IMR-90 (cell line): ENCODE measurements at regions not wholly inside any gene's neighbourhood (a gene's known extent, or its start where the extent isn't known, plus 50 kb on each side); places are given as distances from the start of the nearest gene placed in this dataset.
A peak's percentile ranks its signal among the peaks of the same experiment; 100 is the strongest.

ENCODE experiments used
- ATAC-seq: fragments of 200-7000 bp; cut with Tn5 transposase; 2 replicates; pipeline ENCODE4 v1.9.1; 2020; ENCODE audit warnings: low read depth, mild to moderate bottlenecking, moderate library complexity
- BruUV-seq: library from RNA; stranded (reverse); fragments of 400-500 nt; replicated peaks from 2 replicates; lab custom pipeline; 2021; lab: Mats Ljungman, UMichigan
- CTCF ChIA-PET: fragments of 300-600 bp; formaldehyde crosslinking; extraction: SDS; loops from one replicate; lab custom pipeline; 2021; ENCODE audit warnings: antibody characterized with exemption; lab: Yijun Ruan, JAX
- POLR2A ChIA-PET: fragments of 300-600 bp; sonication (Branson Sonifier 250); formaldehyde crosslinking; loops from one replicate; lab custom pipeline; 2022; ENCODE audit warnings: antibody characterized with exemption; ENCODE audit not compliant: unreplicated experiment; lab: Charles Lee
- DNase-seq: peaks from one replicate; pipeline ENCODE4 v3.0.0; 2013
- H2AFZ ChIP-seq: replicated peaks from 2 replicates; pipeline ENCODE3; 2013; ENCODE audit warnings: low read length, mild to moderate bottlenecking; ENCODE audit not compliant: poor library complexity
- H2AK5ac ChIP-seq: 2 replicates; pipeline ENCODE4 v1.6.1; 2013; ENCODE audit warnings: low read depth, low read length, inconsistent platforms
- H2AK9ac ChIP-seq: replicated peaks from 2 replicates; pipeline ENCODE3; 2013; ENCODE audit warnings: mild to moderate bottlenecking, low read depth, low read length, moderate library complexity; ENCODE audit not compliant: poor library complexity
- H2BK120ac ChIP-seq: 2 replicates; pipeline ENCODE4 v1.6.1; 2013; ENCODE audit warnings: low read depth, low read length, inconsistent platforms
- H2BK15ac ChIP-seq: 3 replicates; pipeline ENCODE4 v1.6.1; 2013; ENCODE audit warnings: low read depth, low read length, inconsistent platforms
- H2BK20ac ChIP-seq: 2 replicates; pipeline ENCODE4 v1.6.1; 2013; ENCODE audit warnings: low read depth, mild to moderate bottlenecking, inconsistent platforms, low read length, moderate library complexity
- H2BK5ac ChIP-seq: 2 replicates; pipeline ENCODE4 v1.6.1; 2013; ENCODE audit warnings: mild to moderate bottlenecking, low read depth, low read length, inconsistent platforms; ENCODE audit not compliant: poor library complexity, severe bottlenecking
- H3K14ac ChIP-seq: replicated peaks from 2 replicates; pipeline ENCODE4 v1.6.1; 2013; ENCODE audit warnings: low read depth, low read length, inconsistent platforms
- H3K18ac ChIP-seq: 2 replicates; pipeline ENCODE4 v1.6.1; 2013; ENCODE audit warnings: low read depth, low read length, control low read depth
- H3K23ac ChIP-seq: 2 replicates; pipeline ENCODE4 v1.6.1; 2013; ENCODE audit warnings: low read depth, low read length, inconsistent platforms
- H3K27ac ChIP-seq: 2 replicates; pipeline ENCODE4 v1.5.1; 2013; ENCODE audit warnings: mild to moderate bottlenecking, control low read depth, low read length; ENCODE audit not compliant: insufficient read depth
- H3K27me3 ChIP-seq: 2 replicates; pipeline ENCODE4 v1.6.1; 2013; ENCODE audit warnings: low read length; ENCODE audit not compliant: control insufficient read depth, insufficient read depth
- H3K36me3 ChIP-seq: 2 replicates; pipeline ENCODE4 v1.6.1; 2013; ENCODE audit warnings: low read length, mixed read lengths; ENCODE audit not compliant: control insufficient read depth, insufficient read depth
- H3K4ac ChIP-seq: 2 replicates; pipeline ENCODE4 v1.6.1; 2013; ENCODE audit warnings: low read depth, low read length, inconsistent platforms
- H3K4me1 ChIP-seq: 2 replicates; pipeline ENCODE4 v1.6.1; 2013; ENCODE audit warnings: low read length, mixed read lengths; ENCODE audit not compliant: control insufficient read depth, insufficient read depth
- H3K4me2 ChIP-seq: 2 replicates; pipeline ENCODE4 v1.6.1; 2013; ENCODE audit warnings: low read depth, mild to moderate bottlenecking, control low read depth, low read length, moderate library complexity
- H3K4me3 ChIP-seq: 2 replicates; pipeline ENCODE4 v1.5.1; 2013; ENCODE audit warnings: low read depth, mild to moderate bottlenecking, control low read depth, low read length, moderate library complexity; ENCODE audit not compliant: insufficient read depth
- H3K56ac ChIP-seq: 2 replicates; pipeline ENCODE4 v1.6.1; 2013; ENCODE audit warnings: low read length, inconsistent platforms; ENCODE audit not compliant: insufficient read depth; ENCODE audit errors: extremely low read depth
- H3K79me1 ChIP-seq, 2 experiments: 2 replicates each; pipeline ENCODE4 v1.6.1; 2013; ENCODE audit warnings: low read length in 2 of 2, inconsistent platforms in 1 of 2, low read depth in 1 of 2
- H3K9ac ChIP-seq: 2 replicates; pipeline ENCODE4 v1.6.1; 2013; ENCODE audit warnings: low read depth, low read length, control low read depth
- H3K9me1 ChIP-seq: 2 replicates; pipeline ENCODE4 v1.6.1; 2013; ENCODE audit warnings: low read length, inconsistent platforms; ENCODE audit not compliant: insufficient read depth
- H3K9me3 ChIP-seq: 2 replicates; pipeline ENCODE4 v1.6.1; 2013; ENCODE audit warnings: low read length; ENCODE audit not compliant: control insufficient read depth, insufficient read depth
- H4K20me1 ChIP-seq: 2 replicates; pipeline ENCODE4 v1.6.1; 2013; ENCODE audit warnings: low read length, inconsistent platforms; ENCODE audit not compliant: insufficient read depth
- H4K5ac ChIP-seq: 2 replicates; pipeline ENCODE4 v1.6.1; 2013; ENCODE audit warnings: mild to moderate bottlenecking, low read depth, low read length, control low read depth
- H4K8ac ChIP-seq, 2 experiments: 2 replicates each; pipeline ENCODE4 v1.6.1; 2013; ENCODE audit warnings: low read depth in 2 of 2, low read length in 2 of 2, control low read depth in 1 of 2, inconsistent platforms in 1 of 2
- H4K91ac ChIP-seq: 2 replicates; pipeline ENCODE4 v1.6.1; 2013; ENCODE audit warnings: low read depth, low read length, inconsistent platforms; ENCODE audit not compliant: insufficient read depth
- FOS ChIP-seq: fragments of 150-350 bp; IDR thresholded peaks from 2 replicates; pipeline ENCODE4 v1.6.1; 2016; ENCODE audit warnings: low read depth, low read length
- MAZ ChIP-seq: IDR thresholded peaks from 2 replicates; pipeline ENCODE4 v1.6.1; 2012; ENCODE audit warnings: low read depth, mild to moderate bottlenecking, low read length, improper control_type of control experiment, moderate library complexity, borderline replicate concordance
- WGBS, 2 experiments: methylation state at CpG; one replicate each; pipeline versions ENCODE4 v1.1.5 to v1.1.7; 2013; ENCODE audit warnings: missing lambda C conversion rate in 2 of 2; ENCODE audit not compliant: insufficient read length in 1 of 2; ENCODE audit errors: extremely low coverage in 2 of 2; 5-methylcytosine and 5-hydroxymethylcytosine counted together
- dilution Hi-C: fragments of 300-500 bp; cut with HindIII; formaldehyde crosslinking; loops from one replicate; pipeline ENCODE4 v1.14.3; 2018; ENCODE audit warnings: low sequenced_read_pairs; ENCODE audit not compliant: unreplicated experiment
- in situ Hi-C: fragments of 300-500 bp; cut with MboI; formaldehyde crosslinking; loops from 3 replicates; pipeline ENCODE4 v1.14.3; 2019; ENCODE audit warnings: low sequenced_read_pairs, inconsistent platforms, mixed read lengths
- intact Hi-C: fragments of 100-400 bp; cut with micrococcal nuclease; formaldehyde crosslinking; loops from 2 replicates; pipeline ENCODE4 v1.10.0; 2022

DNA sequence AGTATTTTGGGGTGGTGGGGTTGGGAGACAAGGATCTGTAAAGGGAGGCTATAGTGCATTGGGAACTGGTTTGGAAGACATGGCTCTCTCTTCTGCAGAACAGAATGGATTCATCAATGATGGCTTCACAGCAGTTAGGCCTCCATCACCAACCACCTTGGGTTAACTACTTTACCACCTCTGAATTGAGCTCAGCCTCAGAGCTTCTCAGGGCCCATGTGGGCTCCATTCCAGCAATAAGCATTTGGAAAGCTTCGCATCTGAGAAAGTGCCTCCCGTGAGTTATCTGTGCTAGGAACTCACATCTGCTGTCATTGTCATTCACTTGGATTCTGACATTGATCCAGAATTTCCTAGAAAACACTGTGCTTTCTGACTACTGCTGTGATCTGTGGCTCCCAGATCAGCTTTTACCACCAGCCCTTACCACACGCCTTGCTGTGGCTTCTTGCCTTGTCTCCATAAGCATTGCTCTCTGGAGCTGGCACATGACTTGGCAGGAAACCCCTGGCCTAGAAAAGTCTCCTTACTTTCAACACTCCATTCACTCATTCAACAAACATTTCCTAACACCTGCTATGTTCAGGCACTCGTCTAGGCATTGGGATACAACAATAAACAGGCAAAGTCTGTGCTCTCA lies 70.7 kb upstream of the ADO start:
- Histone ChIP-seq H3K27me3 (peaks cover 4% of the 10 kb centered on the region), H4K91ac (peak overlapping the region; percentile 25; the same call in 1 of the 2 replicates), H3K14ac (0 out of 2 replicates have a peak overlapping the region, but pooled peaks have one; percentile 37), H4K5ac (no peak overlapping the region), H3K18ac (no peak overlapping the region), H2BK20ac (peak overlapping the region; percentile 17; the same call in 1 of the 2 replicates), H3K56ac (no peak overlapping the region), H2BK120ac (peak overlapping the region; percentile 37), H2BK15ac (no peak overlapping the region), H3K36me3 (no peaks in the 10 kb centered on the region), H3K27ac (no peak overlapping the region), H3K4me1 (peaks cover 2% of the 10 kb centered on the region; the same call in 1 of the 2 replicates), H3K4ac (peak overlapping the region; percentile 48), H3K4me3 (no peak overlapping the region), H2AK9ac (no peak overlapping the region), H3K9me3 (no peaks in the 10 kb centered on the region), H2AK5ac (peak overlapping the region; percentile 39; the same call in 1 of the 2 replicates), H3K23ac (no peak overlapping the region), H2AFZ (no peak overlapping the region), H3K9me1 (peaks cover 22% of the 10 kb centered on the region), H2BK5ac (no peak overlapping the region), H3K9ac (no peak overlapping the region), H3K4me2 (no peak overlapping the region), H3K79me1 (no peaks in the 10 kb centered on the region), H4K8ac (no peak overlapping the region), H4K20me1 (no peaks in the 10 kb centered on the region)
- ATAC-seq, result no peak
- CTCF ChIA-PET, result no interaction called here
- POLR2A ChIA-PET, result no interaction called here
- no TSS peak for BruUV-seq
- intact Hi-C loops, result no loop called here
- 100% methylated on average over 2 of the region's 4 CpGs; no CpG with 5 or more reads in 1 of the 2 experiments for WGBS, 2 experiments
- TF ChIP-seq MAZ (no peak), FOS (no peak)
- no peak for DNase-seq
- in situ Hi-C loops, result no loop called here
- dilution Hi-C loops, result no loop called here
